Activated naive CD8-positive, alpha-beta T cell treated with anti-CD3 and anti-CD28 coated beads, Interleukin-2, amount 50 U/mL, for 24 hours (primary cell): ENCODE measurements at regions not wholly inside any gene's neighbourhood (a gene's known extent, or its start where the extent isn't known, plus 50 kb on each side); places are given as distances from the start of the nearest gene placed in this dataset.

Experiments used
- ATAC-seq: fragments of 150-1000 bp; cut with Tn5 transposase; one replicate; pipeline ENCODE4 v1.10.0; 2021
- DNase-seq: peaks from one replicate; pipeline ENCODE4 v3.0.0; 2021
- H3K27ac Mint-ChIP-seq: one replicate; pipeline ENCODE4 v1.8.0; 2021; ENCODE audit warnings: mild to moderate bottlenecking, mixed read lengths
- H3K27me3 Mint-ChIP-seq: one replicate; pipeline ENCODE4 v1.8.0; 2021; ENCODE audit warnings: mixed read lengths
- H3K36me3 Mint-ChIP-seq: one replicate; pipeline ENCODE4 v1.8.0; 2021; ENCODE audit warnings: low read depth, mixed read lengths
- H3K4me1 Mint-ChIP-seq: one replicate; pipeline ENCODE4 v1.8.0; 2021; ENCODE audit warnings: mixed read lengths
- H3K4me3 Mint-ChIP-seq: one replicate; pipeline ENCODE4 v1.8.0; 2021; ENCODE audit warnings: mild to moderate bottlenecking, moderate library complexity, mixed read lengths
- H3K9me3 Mint-ChIP-seq: one replicate; pipeline ENCODE4 v1.8.0; 2021; ENCODE audit warnings: mixed read lengths

GRCh38 chr15:25944386-25944785 lies 81.3 kb upstream of the ATP10A start:
- no peaks in the 10 kb centered on the region for H3K9me3 Mint-ChIP-seq
- no peak for DNase-seq
- no peak overlapping the region for H3K4me3 Mint-ChIP-seq
- ATAC-seq, result no peak
- no peaks in the 10 kb centered on the region for H3K27me3 Mint-ChIP-seq
- no peaks in the 10 kb centered on the region for H3K36me3 Mint-ChIP-seq
- H3K4me1 Mint-ChIP-seq, result peaks cover 3% of the 10 kb centered on the region
- H3K27ac Mint-ChIP-seq, result no peak overlapping the region

GRCh38 chr15:25943831-25944230 lies 80.7 kb upstream of the ATP10A start:
- H3K9me3 Mint-ChIP-seq, result no peaks in the 10 kb centered on the region
- ATAC-seq, result no peak
- H3K4me3 Mint-ChIP-seq, result no peak overlapping the region
- H3K4me1 Mint-ChIP-seq, result peaks cover 3% of the 10 kb centered on the region
- no peaks in the 10 kb centered on the region for H3K36me3 Mint-ChIP-seq
- no peaks in the 10 kb centered on the region for H3K27me3 Mint-ChIP-seq
- DNase-seq, result no peak
- no peak overlapping the region for H3K27ac Mint-ChIP-seq

- ATAC-seq (no peak), DNase-seq (no peak)
- no peak overlapping the region for H3K4me3 Mint-ChIP-seq
- H3K27me3 Mint-ChIP-seq, result no peaks in the 10 kb centered on the region
- H3K9me3 Mint-ChIP-seq, result no peaks in the 10 kb centered on the region
- no peaks in the 10 kb centered on the region for H3K36me3 Mint-ChIP-seq
- H3K4me1 Mint-ChIP-seq, result peaks cover under 1% of the 10 kb centered on the region
- H3K27ac Mint-ChIP-seq, result no peak overlapping the region
Observed at GRCh38 chr15:25939122-25939521, 76.0 kb upstream of the ATP10A start.

- DNase-seq, result no peak
- no peak overlapping the region for H3K4me3 Mint-ChIP-seq
- H3K27me3 Mint-ChIP-seq, result peaks cover 2% of the 10 kb centered on the region
- ATAC-seq, result no peak
- peaks cover 9% of the 10 kb centered on the region for H3K4me1 Mint-ChIP-seq
- H3K9me3 Mint-ChIP-seq, result no peaks in the 10 kb centered on the region
- H3K27ac Mint-ChIP-seq, result no peak overlapping the region
- H3K36me3 Mint-ChIP-seq, result no peaks in the 10 kb centered on the region
Observed at GRCh38 chr15:25937796-25938195, 74.7 kb upstream of the ATP10A start.

GRCh38 chr15:25936004-25936403 lies 72.9 kb upstream of the ATP10A start:
- Mint-ChIP-seq H3K4me3 (no peak overlapping the region), H3K36me3 (no peaks in the 10 kb centered on the region), H3K9me3 (no peaks in the 10 kb centered on the region), H3K4me1 (peaks cover 9% of the 10 kb centered on the region), H3K27ac (no peak overlapping the region), H3K27me3 (peaks cover 2% of the 10 kb centered on the region)
- no peak for ATAC-seq
- DNase-seq, result no peak

- H3K9me3 Mint-ChIP-seq, result peaks cover 6% of the 10 kb centered on the region
- H3K36me3 Mint-ChIP-seq, result peaks cover 1% of the 10 kb centered on the region
- peak overlapping the region; percentile 79 for H3K4me3 Mint-ChIP-seq
- ATAC-seq, result peak; percentile 98
- peak overlapping the region; percentile 87 for H3K27ac Mint-ChIP-seq
- H3K4me1 Mint-ChIP-seq, result peaks cover 9% of the 10 kb centered on the region
- peak; percentile 65 for DNase-seq
- peaks cover 4% of the 10 kb centered on the region for H3K27me3 Mint-ChIP-seq
Observed at GRCh38 chr15:25933456-25934158, 70.5 kb upstream of the ATP10A start.

GRCh38 chr15:25932696-25933095 lies 69.6 kb upstream of the ATP10A start:
- no peak overlapping the region for H3K4me3 Mint-ChIP-seq
- no peak for ATAC-seq

GRCh38 chr15:25931851-25932250 lies 68.7 kb upstream of the ATP10A start:
- H3K4me3 Mint-ChIP-seq, result no peak overlapping the region
- peaks cover 9% of the 10 kb centered on the region for H3K27me3 Mint-ChIP-seq
- no peak overlapping the region for H3K27ac Mint-ChIP-seq

More at GRCh38 chr15:25932696-25933095, 69.6 kb upstream of the ATP10A start:
- no peak for DNase-seq
- peaks cover 9% of the 10 kb centered on the region for H3K27me3 Mint-ChIP-seq
- H3K36me3 Mint-ChIP-seq, result peaks cover 1% of the 10 kb centered on the region
- H3K4me1 Mint-ChIP-seq, result peaks cover 9% of the 10 kb centered on the region
- H3K27ac Mint-ChIP-seq, result no peak overlapping the region
- H3K9me3 Mint-ChIP-seq, result peaks cover 6% of the 10 kb centered on the region

GRCh38 chr15:25930931-25931330 lies 67.8 kb upstream of the ATP10A start:
- Mint-ChIP-seq H3K27me3 (peaks cover 9% of the 10 kb centered on the region), H3K9me3 (peaks cover 6% of the 10 kb centered on the region), H3K4me3 (no peak overlapping the region), H3K36me3 (peaks cover 1% of the 10 kb centered on the region), H3K4me1 (peaks cover 9% of the 10 kb centered on the region), H3K27ac (no peak overlapping the region)
- no peak for ATAC-seq
- no peak for DNase-seq

More at GRCh38 chr15:25931851-25932250, 68.7 kb upstream of the ATP10A start:
- ATAC-seq, result no peak
- peaks cover 6% of the 10 kb centered on the region for H3K9me3 Mint-ChIP-seq
- peaks cover 9% of the 10 kb centered on the region for H3K4me1 Mint-ChIP-seq
- no peak for DNase-seq
- H3K36me3 Mint-ChIP-seq, result peaks cover 1% of the 10 kb centered on the region
